HCT116 (cell line): ENCODE measurements at regions not wholly inside any gene's neighbourhood (a gene's known extent, or its start where the extent isn't known, plus 50 kb on each side); places are given as distances from the start of the nearest gene placed in this dataset.

Experiments used
- ATAC-seq: fragments of 200-7000 bp; cut with Tn5 transposase; 2 replicates; pipeline ENCODE4 v1.9.1; 2020; ENCODE audit warnings: mild to moderate bottlenecking, moderate library complexity
- BruUV-seq: library from RNA; stranded (reverse); fragments of 400-500 nt; replicated peaks from 2 replicates; lab custom pipeline; 2021; lab: Mats Ljungman, UMichigan
- CTCF ChIA-PET: fragments of 300-600 bp; sonication (Branson Sonifier 250); formaldehyde crosslinking; loops from one replicate; lab custom pipeline; 2021; ENCODE audit warnings: antibody characterized with exemption; lab: Charles Lee
- POLR2A ChIA-PET: fragments of 300-600, 350-600 bp; sonication (Branson Sonifier 250); formaldehyde crosslinking; loops from one replicate; lab custom pipeline; 2021; ENCODE audit warnings: antibody characterized with exemption; lab: Charles Lee
- RAD21 ChIA-PET, 2 experiments: fragments of 300-600 bp; sonication (Branson Sonifier 250); formaldehyde crosslinking; loops; one replicate each; lab custom pipeline; 2023; ENCODE audit warnings: low total read pairs in 2 of 2; ENCODE audit not compliant: uncharacterized antibody in 2 of 2, unreplicated experiment in 2 of 2, low non-redundant PET in 1 of 2; lab: Charles Lee
- DNase-seq: peaks from one replicate; pipeline ENCODE4 v3.0.0-alpha.2; 2010; ENCODE audit warnings: low read depth, low spot score
- H2AFZ ChIP-seq: fragments of 200-600 bp; shearing (Covaris generic), sonication (generic); 2 replicates; pipeline ENCODE4 v1.6.1; 2017; ENCODE audit warnings: low read depth, mixed run types, mixed read lengths, antibody characterized with exemption, low read length; ENCODE audit not compliant: poor library complexity, severe bottlenecking
- H3K27ac ChIP-seq: 2 replicates; pipeline ENCODE4 v1.5.1; 2012; ENCODE audit warnings: low read depth, low read length
- H3K27me3 ChIP-seq: fragments of 200-600 bp; sonication (generic); 2 replicates; pipeline ENCODE4 v1.6.1; 2016; ENCODE audit warnings: mixed run types, low read length, mixed read lengths; ENCODE audit not compliant: insufficient read depth
- H3K36me3 ChIP-seq, 2 experiments: fragments of 200-500 bp in 1 of 2; fragments of 200-600 bp in 1 of 2; sonication (Bioruptor generic) in 1 of 2; sonication (generic) in 1 of 2; 2 replicates each; pipeline versions ENCODE4 v1.5.1 to v1.6.1; 2014 to 2016; ENCODE audit warnings: low read length in 2 of 2, inconsistent platforms in 1 of 2, mixed read lengths in 1 of 2, mixed run types in 1 of 2; ENCODE audit not compliant: insufficient read depth in 2 of 2, control insufficient read depth in 1 of 2
- H3K4me1 ChIP-seq, 2 experiments: fragments of 200-600 bp in 1 of 2; sonication (generic) in 1 of 2; 2 replicates each; pipeline versions ENCODE4 v1.5.1 to v1.6.1; 2012 to 2017; ENCODE audit warnings: low read length in 2 of 2, inconsistent platforms in 1 of 2, mild to moderate bottlenecking in 1 of 2, mixed read lengths in 1 of 2, mixed run types in 1 of 2, moderate library complexity in 1 of 2; ENCODE audit not compliant: insufficient read depth in 2 of 2, control insufficient read depth in 1 of 2
- H3K4me2 ChIP-seq: fragments of 200-600 bp; sonication (generic); 2 replicates; pipeline ENCODE4 v1.6.1; 2017; ENCODE audit warnings: mixed run types, low read length, mixed read lengths
- H3K4me3 ChIP-seq, 2 experiments: fragments of 200-600 bp in 1 of 2; sonication (generic) in 1 of 2; replicated peaks in 1 of 2; 2 replicates each; pipeline ENCODE4 v1.5.1; 2011 to 2016; ENCODE audit warnings: low read length in 2 of 2, control low read depth in 1 of 2, low read depth in 1 of 2, mild to moderate bottlenecking in 1 of 2, mixed read lengths in 1 of 2, mixed run types in 1 of 2
- H3K79me2 ChIP-seq: fragments of 200-600 bp; sonication (generic); 2 replicates; pipeline ENCODE4 v1.6.1; 2017; ENCODE audit warnings: mild to moderate bottlenecking, mixed run types, low read length, moderate library complexity, mixed read lengths; ENCODE audit not compliant: insufficient read depth
- H3K9ac ChIP-seq: fragments of 200-600 bp; sonication (generic); 2 replicates; pipeline ENCODE4 v1.6.1; 2016; ENCODE audit warnings: low read length, mixed read lengths
- H3K9me2 ChIP-seq: fragments of 200-600 bp; sonication (generic), shearing (Covaris generic); 2 replicates; pipeline ENCODE4 v1.6.1; 2017; ENCODE audit warnings: mixed run types, mild to moderate bottlenecking, moderate library complexity; ENCODE audit not compliant: insufficient read depth
- H3K9me3 ChIP-seq, 2 experiments: fragments of 200-500 bp in 1 of 2; fragments of 200-600 bp in 1 of 2; sonication (Bioruptor generic) in 1 of 2; sonication (generic) in 1 of 2; 2 replicates each; pipeline ENCODE4 v1.6.1; 2014 to 2017; ENCODE audit warnings: low read length in 2 of 2, mixed read lengths in 2 of 2, inconsistent platforms in 1 of 2, low read depth in 1 of 2, mild to moderate bottlenecking in 1 of 2, mixed run types in 1 of 2, moderate library complexity in 1 of 2; ENCODE audit not compliant: control insufficient read depth in 1 of 2, insufficient read depth in 1 of 2
- H4K20me1 ChIP-seq: fragments of 200-600 bp; sonication (generic), shearing (Covaris generic); 2 replicates; pipeline ENCODE4 v1.6.1; 2017; ENCODE audit warnings: mixed run types, mild to moderate bottlenecking, moderate library complexity; ENCODE audit not compliant: insufficient read depth
- EZH2 ChIP-seq: fragments of 200-600 bp; sonication (generic); IDR thresholded peaks from 2 replicates; pipeline ENCODE4 v1.6.1; 2017; ENCODE audit warnings: antibody characterized with exemption, mixed run types
- POLR2AphosphoS5 ChIP-seq: IDR thresholded peaks from 2 replicates; pipeline ENCODE4 v1.6.1; 2011; ENCODE audit warnings: mild to moderate bottlenecking, low read depth, low read length, moderate library complexity
- REST ChIP-seq: IDR thresholded peaks from 2 replicates; pipeline ENCODE4 v1.6.1; 2012; ENCODE audit warnings: low read depth
- SIN3A ChIP-seq: IDR thresholded peaks from 2 replicates; pipeline ENCODE4 v1.6.1; 2012; ENCODE audit warnings: low read depth
- ZBTB33 ChIP-seq: IDR thresholded peaks from 2 replicates; pipeline ENCODE4 v1.6.1; 2011; ENCODE audit warnings: mild to moderate bottlenecking, low read length, moderate library complexity; ENCODE audit not compliant: insufficient replicate concordance; ENCODE audit errors: extremely low read depth
- ZFX ChIP-seq: fragments of 450-650 bp; IDR thresholded peaks from 2 replicates; pipeline ENCODE4 v1.6.1; 2017
- ZNF274 ChIP-seq: fragments of 200-500 bp; sonication (Bioruptor generic); IDR thresholded peaks from 2 replicates; pipeline ENCODE4 v1.6.1; 2014; ENCODE audit warnings: mild to moderate bottlenecking, low read depth, low read length, inconsistent platforms
- intact Hi-C: fragments of 100-400 bp; cut with micrococcal nuclease; formaldehyde crosslinking; loops from 2 replicates; pipeline ENCODE4 v1.10.0; 2022

- TF ChIP-seq ZBTB33 (no peak), ZFX (no peak), REST (no peak), ZNF274 (no peak), SIN3A (no peak)
Measured at GRCh38 chr2:215576572-215576971, 140.7 kb upstream of the FN1 start (continued).

- Histone ChIP-seq H4K20me1 (no peaks in the 10 kb centered on the region), H3K79me2 (no peaks in the 10 kb centered on the region), H3K27me3 (no peaks in the 10 kb centered on the region), H3K4me1 (no peaks in the 10 kb centered on the region), H2AFZ (no peak overlapping the region), H3K9me3 (no peaks in the 10 kb centered on the region), H3K4me3 (no peak overlapping the region), H3K36me3 (no peaks in the 10 kb centered on the region), H3K9me2 (no peaks in the 10 kb centered on the region), H3K4me2 (no peak overlapping the region), H3K27ac (no peak overlapping the region), H3K9ac (no peak overlapping the region)
- ChIA-PET RAD21 (interaction anchor here in 1 of 2 experiments (0.6 kb wide), 1 partner anchor 21 kb away, joined by 3 read pairs; no protein-coding TSS in a partner anchor), POLR2A (no interaction called here), CTCF (no interaction called here)
- intact Hi-C loops: no loop called here
- TF ChIP-seq EZH2: no peak
- TF ChIP-seq POLR2AphosphoS5: no peak
- TF ChIP-seq ZBTB33: no peak
- ATAC-seq (no peak), DNase-seq (no peak)
- no TSS peak for BruUV-seq
Measured at GRCh38 chr2:215573496-215573895, 137.6 kb upstream of the FN1 start.
